WTC11 (cell line): ENCODE measurements at regions not wholly inside any gene's neighbourhood (a gene's known extent, or its start where the extent isn't known, plus 50 kb on each side); places are given as distances from the start of the nearest gene placed in this dataset.

Source experiments
- ATF2 ChIP-seq: sonication (generic); formaldehyde crosslinking; IDR thresholded peaks from 2 replicates; pipeline ENCODE4 v1.8.1; 2022; ENCODE audit warnings: low read depth, missing genetic modification reagents, borderline replicate concordance
- CTCF ChIP-seq: fragments of 200-600 bp; IDR thresholded peaks from 2 replicates; pipeline ENCODE4 v1.8.0; 2022; ENCODE audit warnings: antibody characterized with exemption
- MYBL2 ChIP-seq: sonication (generic); formaldehyde crosslinking; IDR thresholded peaks from 2 replicates; pipeline ENCODE4 v1.8.1; 2023; ENCODE audit warnings: mild to moderate bottlenecking, moderate library complexity, missing genetic modification reagents
- USF2 ChIP-seq: sonication (generic); formaldehyde crosslinking; IDR thresholded peaks from 2 replicates; pipeline ENCODE4 v1.8.1; 2023; ENCODE audit warnings: mild to moderate bottlenecking, missing genetic modification reagents, moderate library complexity
- TF ChIP-seq, protein P1 (sequence below): sonication (generic); formaldehyde crosslinking; IDR thresholded peaks from 2 replicates; pipeline ENCODE4 v1.8.0; 2023; ENCODE audit warnings: missing genetic modification reagents
- TF ChIP-seq, protein P2 (sequence below): sonication (generic); formaldehyde crosslinking; conservative IDR thresholded peaks from 2 replicates; pipeline ENCODE4 v1.8.1; 2022; ENCODE audit warnings: mild to moderate bottlenecking, missing genetic modification reagents

DNA sequence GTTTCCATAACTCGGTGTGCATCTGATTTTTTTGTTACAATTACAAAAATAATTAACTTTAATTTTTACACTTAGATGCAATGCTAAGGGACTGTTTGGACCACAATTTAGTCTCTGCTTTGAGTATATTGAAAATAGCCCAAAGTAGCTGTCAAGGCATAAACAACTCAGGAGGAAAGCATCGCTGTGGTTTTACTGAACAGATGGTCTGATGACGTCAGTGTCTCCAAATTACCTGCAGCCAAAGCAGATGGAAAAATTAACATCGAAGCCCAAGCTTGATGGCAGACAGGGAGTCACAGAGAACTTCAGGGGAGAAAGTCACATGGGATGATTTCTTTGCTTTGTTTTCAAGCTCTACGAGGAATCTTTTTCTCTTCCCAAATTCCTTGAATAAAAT, 83.1 kb upstream of the PLCL2 start:
- TF ChIP-seq CTCF: no peak
- no peak for TF ChIP-seq ATF2 (CRISPR knock-in tag)
- TF ChIP-seq, protein P1, sequence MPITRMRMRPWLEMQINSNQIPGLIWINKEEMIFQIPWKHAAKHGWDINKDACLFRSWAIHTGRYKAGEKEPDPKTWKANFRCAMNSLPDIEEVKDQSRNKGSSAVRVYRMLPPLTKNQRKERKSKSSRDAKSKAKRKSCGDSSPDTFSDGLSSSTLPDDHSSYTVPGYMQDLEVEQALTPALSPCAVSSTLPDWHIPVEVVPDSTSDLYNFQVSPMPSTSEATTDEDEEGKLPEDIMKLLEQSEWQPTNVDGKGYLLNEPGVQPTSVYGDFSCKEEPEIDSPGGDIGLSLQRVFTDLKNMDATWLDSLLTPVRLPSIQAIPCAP: no peak
- no peak for TF ChIP-seq MYBL2 (CRISPR knock-in tag)
- no peak for TF ChIP-seq USF2 (CRISPR knock-in tag)
- TF ChIP-seq, protein P2, sequence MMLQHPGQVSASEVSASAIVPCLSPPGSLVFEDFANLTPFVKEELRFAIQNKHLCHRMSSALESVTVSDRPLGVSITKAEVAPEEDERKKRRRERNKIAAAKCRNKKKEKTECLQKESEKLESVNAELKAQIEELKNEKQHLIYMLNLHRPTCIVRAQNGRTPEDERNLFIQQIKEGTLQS (CRISPR knock-in tag): no peak
